WTC11 (cell line): ENCODE measurements at regions not wholly inside any gene's neighbourhood (a gene's known extent, or its start where the extent isn't known, plus 50 kb on each side); places are given as distances from the start of the nearest gene placed in this dataset.
A peak's percentile ranks its signal among the peaks of the same experiment; 100 is the strongest.

Experiments used
- ATAC-seq: fragments of 200-7000 bp; cut with Tn5 transposase; 2 replicates; pipeline ENCODE4 v1.10.0; 2021; ENCODE audit warnings: mild to moderate bottlenecking, moderate library complexity
- CTCF ChIA-PET: fragments of 300-600 bp; sonication (Branson Sonifier 250); formaldehyde crosslinking; loops from one replicate; lab custom pipeline; 2021; ENCODE audit warnings: antibody characterized with exemption; lab: Charles Lee
- POLR2A ChIA-PET: fragments of 350-600 bp; sonication (Branson Sonifier 250); formaldehyde crosslinking; loops from one replicate; lab custom pipeline; 2021; ENCODE audit warnings: antibody characterized with exemption; lab: Charles Lee
- DNase-seq: peaks from one replicate; pipeline ENCODE4 v3.0.0; 2021; ENCODE audit warnings: low spot score
- H3K27ac Mint-ChIP-seq: 2 replicates; pipeline ENCODE4 v1.8.0; 2021; ENCODE audit warnings: mixed read lengths
- H3K27me3 Mint-ChIP-seq: 2 replicates; pipeline ENCODE4 v1.8.0; 2021; ENCODE audit warnings: low read depth, mild to moderate bottlenecking, moderate library complexity, mixed read lengths
- H3K36me3 Mint-ChIP-seq: 2 replicates; pipeline ENCODE4 v1.8.0; 2021; ENCODE audit warnings: mixed read lengths
- H3K4me1 Mint-ChIP-seq: 2 replicates; pipeline ENCODE4 v1.8.0; 2022; ENCODE audit warnings: mixed read lengths
- H3K4me3 Mint-ChIP-seq: 2 replicates; pipeline ENCODE4 v1.8.0; 2021; ENCODE audit warnings: mild to moderate bottlenecking, moderate library complexity, mixed read lengths
- H3K9me3 Mint-ChIP-seq: 2 replicates; pipeline ENCODE4 v1.8.0; 2021; ENCODE audit warnings: mixed read lengths
- CREB1 ChIP-seq: sonication (generic); formaldehyde crosslinking; IDR thresholded peaks from 2 replicates; pipeline ENCODE4 v1.8.0; 2023; ENCODE audit warnings: mild to moderate bottlenecking, missing genetic modification reagents
- CREM ChIP-seq: sonication (generic); formaldehyde crosslinking; IDR thresholded peaks from 2 replicates; pipeline ENCODE4 v1.8.1; 2022; ENCODE audit warnings: mild to moderate bottlenecking, missing genetic modification reagents, moderate library complexity
- CTCF ChIP-seq: fragments of 200-600 bp; IDR thresholded peaks from 2 replicates; pipeline ENCODE4 v1.8.0; 2022; ENCODE audit warnings: antibody characterized with exemption
- ETV6 ChIP-seq: sonication (generic); formaldehyde crosslinking; IDR thresholded peaks from 2 replicates; pipeline ENCODE4 v1.8.1; 2022; ENCODE audit warnings: mild to moderate bottlenecking, missing genetic modification reagents
- FOXJ3 ChIP-seq: sonication (generic); formaldehyde crosslinking; IDR thresholded peaks from 2 replicates; pipeline ENCODE4 v1.9.0; 2021; ENCODE audit warnings: missing genetic modification reagents, mild to moderate bottlenecking, borderline replicate concordance
- IRF1 ChIP-seq: sonication (generic); formaldehyde crosslinking; IDR thresholded peaks from 2 replicates; pipeline ENCODE4 v1.8.0; 2023; ENCODE audit warnings: missing genetic modification reagents
- NFATC4 ChIP-seq: fragments of 250-450 bp; sonication (Bioruptor Pico); IDR thresholded peaks from 2 replicates; pipeline ENCODE4 v1.9.0; 2021; ENCODE audit warnings: mild to moderate bottlenecking
- NFYB ChIP-seq: sonication (generic); formaldehyde crosslinking; conservative IDR thresholded peaks from 2 replicates; pipeline ENCODE4 v1.8.0; 2022; ENCODE audit warnings: low read depth, missing genetic modification reagents
- NR2C2 ChIP-seq: sonication (generic); formaldehyde crosslinking; IDR thresholded peaks from 2 replicates; pipeline ENCODE4 v1.8.0; 2022; ENCODE audit warnings: mild to moderate bottlenecking, missing genetic modification reagents
- USF1 ChIP-seq: sonication (generic); formaldehyde crosslinking; IDR thresholded peaks from 2 replicates; pipeline ENCODE4 v1.8.0; 2022; ENCODE audit warnings: mild to moderate bottlenecking, missing genetic modification reagents
- ZNF396 ChIP-seq: fragments of 250-450 bp; sonication (Bioruptor Pico); IDR thresholded peaks from 2 replicates; pipeline ENCODE4 v1.8.0; 2021; ENCODE audit warnings: mild to moderate bottlenecking, moderate library complexity, borderline replicate concordance
- ZNF423 ChIP-seq: fragments of 250-450 bp; sonication (Bioruptor Pico); IDR thresholded peaks from 2 replicates; pipeline ENCODE4 v2.1.2; 2022; ENCODE audit warnings: mild to moderate bottlenecking, moderate library complexity
- ZNF512 ChIP-seq: sonication (generic); formaldehyde crosslinking; IDR thresholded peaks from 2 replicates; pipeline ENCODE4 v1.8.1; 2022; ENCODE audit warnings: missing genetic modification reagents, borderline replicate concordance
- ZNF532 ChIP-seq: fragments of 250-450 bp; sonication (Bioruptor Pico); IDR thresholded peaks from 2 replicates; pipeline ENCODE4 v1.9.0; 2021; ENCODE audit warnings: mild to moderate bottlenecking, borderline replicate concordance
- ZNF671 ChIP-seq: fragments of 250-450 bp; sonication (Bioruptor Pico); IDR thresholded peaks from 2 replicates; pipeline ENCODE4 v1.8.0; 2021; ENCODE audit warnings: mild to moderate bottlenecking

GRCh38 chr6:130697995-130698535, 129.1 kb upstream of the SMLR1 start:
- Mint-ChIP-seq H3K27me3 (no peaks in the 10 kb centered on the region), H3K36me3 (no peaks in the 10 kb centered on the region), H3K4me1 (peaks cover 10% of the 10 kb centered on the region; the same call in 1 of the 2 replicates), H3K4me3 (no peak overlapping the region), H3K9me3 (peaks cover 4% of the 10 kb centered on the region; the same call in 1 of the 2 replicates), H3K27ac (no peak overlapping the region)
- no peak for TF ChIP-seq ETV6 (CRISPR knock-in tag)
- peak; percentile 52; the same call in 1 of the 2 replicates for TF ChIP-seq CTCF
- ChIA-PET POLR2A (interaction anchor here (0.6 kb wide), 1 partner anchor 109 kb away, joined by 3 read pairs; no protein-coding TSS in a partner anchor), CTCF (interaction anchor here (0.5 to 1.8 kb wide), 48 partner anchors 11 to 622 kb away, joined by 3 to 22 read pairs (median 4); partner anchors contain the start of gene TMEM200A)
- ATAC-seq (peak; percentile 99), DNase-seq (peak; percentile 57)

- Mint-ChIP-seq H3K27me3 (no peaks in the 10 kb centered on the region; the same call in 1 of the 2 replicates), H3K27ac (no peak overlapping the region), H3K36me3 (no peaks in the 10 kb centered on the region), H3K4me1 (peaks cover 5% of the 10 kb centered on the region; the same call in 1 of the 2 replicates), H3K4me3 (no peak overlapping the region), H3K9me3 (peaks cover 9% of the 10 kb centered on the region)
- CTCF ChIA-PET: no interaction called here
- POLR2A ChIA-PET: no interaction called here
- TF ChIP-seq ZNF396 (CRISPR knock-in tag): no peak
- no peak for TF ChIP-seq ZNF532 (CRISPR knock-in tag)
- TF ChIP-seq NR2C2 (CRISPR knock-in tag): no peak
- TF ChIP-seq CREB1 (CRISPR knock-in tag): no peak
- no peak for TF ChIP-seq FOXJ3
- TF ChIP-seq IRF1 (CRISPR knock-in tag): no peak
- TF ChIP-seq NFYB (CRISPR knock-in tag): no peak
- no peak for TF ChIP-seq USF1
- TF ChIP-seq NFATC4 (CRISPR knock-in tag): no peak
- TF ChIP-seq ZNF512: no peak
- no peak for TF ChIP-seq ZNF423
- no peak for TF ChIP-seq CREM (CRISPR knock-in tag)
- TF ChIP-seq ZNF671 (CRISPR knock-in tag): no peak
- ATAC-seq (no peak), DNase-seq (no peak)
Observed at GRCh38 chr6:130699742-130700141, 127.5 kb upstream of the SMLR1 start.
